Activated naive CD8-positive, alpha-beta T cell treated with anti-CD3 and anti-CD28 coated beads, Interleukin-2, amount 50 U/mL, for 24 hours (primary cell): ENCODE measurements at regions not wholly inside any gene's neighbourhood (a gene's known extent, or its start where the extent isn't known, plus 50 kb on each side); places are given as distances from the start of the nearest gene placed in this dataset.

Source experiments
- ATAC-seq: fragments of 150-1000 bp; cut with Tn5 transposase; one replicate; pipeline ENCODE4 v1.10.0; 2021
- DNase-seq: peaks from one replicate; pipeline ENCODE4 v3.0.0; 2021
- H3K27ac Mint-ChIP-seq: one replicate; pipeline ENCODE4 v1.8.0; 2021; ENCODE audit warnings: mild to moderate bottlenecking, mixed read lengths
- H3K27me3 Mint-ChIP-seq: one replicate; pipeline ENCODE4 v1.8.0; 2021; ENCODE audit warnings: mixed read lengths
- H3K36me3 Mint-ChIP-seq: one replicate; pipeline ENCODE4 v1.8.0; 2021; ENCODE audit warnings: low read depth, mixed read lengths
- H3K4me1 Mint-ChIP-seq: one replicate; pipeline ENCODE4 v1.8.0; 2021; ENCODE audit warnings: mixed read lengths
- H3K4me3 Mint-ChIP-seq: one replicate; pipeline ENCODE4 v1.8.0; 2021; ENCODE audit warnings: mild to moderate bottlenecking, moderate library complexity, mixed read lengths
- H3K9me3 Mint-ChIP-seq: one replicate; pipeline ENCODE4 v1.8.0; 2021; ENCODE audit warnings: mixed read lengths

DNA sequence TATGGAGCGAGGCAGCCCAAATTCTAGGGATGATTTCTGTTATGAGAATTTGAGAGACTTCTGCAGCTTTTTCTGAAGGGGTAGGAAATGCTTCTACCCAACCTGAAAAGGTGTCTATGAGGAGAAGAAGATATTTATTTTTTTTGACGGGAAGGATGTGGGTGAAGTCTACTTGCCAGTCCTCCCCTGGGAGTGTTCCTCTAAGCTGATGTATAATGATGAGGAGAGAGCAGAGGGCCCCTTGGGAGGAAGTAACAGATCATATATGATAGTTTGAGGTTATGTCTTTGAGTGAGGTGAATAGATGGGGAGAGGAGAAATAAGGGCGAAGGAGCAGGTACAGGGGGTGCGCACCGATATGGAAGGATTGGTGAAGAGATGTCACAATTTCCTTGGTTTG is 910.6 kb upstream of the SLITRK5 start:
- Mint-ChIP-seq H3K27me3 (no peaks in the 10 kb centered on the region), H3K4me3 (no peak overlapping the region), H3K9me3 (peaks cover 45% of the 10 kb centered on the region), H3K36me3 (no peaks in the 10 kb centered on the region), H3K27ac (no peak overlapping the region), H3K4me1 (no peaks in the 10 kb centered on the region)
- ATAC-seq (no peak), DNase-seq (no peak)

DNA sequence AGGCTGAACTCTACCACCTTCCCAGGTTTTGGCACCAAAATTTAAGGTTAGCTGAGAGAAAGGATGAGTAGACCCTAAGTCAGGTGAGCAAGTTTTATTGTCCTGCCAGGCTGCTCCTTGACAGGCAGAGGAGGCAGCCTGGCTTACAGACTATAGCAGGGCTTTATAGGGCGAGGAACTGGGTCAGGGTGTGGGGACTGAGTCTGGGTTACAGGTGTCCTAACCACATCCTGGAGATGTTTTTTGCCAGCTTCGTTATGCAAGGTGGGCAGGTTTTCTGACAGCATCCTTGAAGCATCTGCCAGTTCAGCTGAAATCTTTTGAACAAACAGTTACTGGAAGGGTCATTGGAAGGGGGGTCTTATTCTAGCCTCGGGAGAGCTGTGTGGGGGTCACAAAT is 905.7 kb upstream of the SLITRK5 start:
- Mint-ChIP-seq H3K27ac (no peak overlapping the region), H3K27me3 (no peaks in the 10 kb centered on the region), H3K9me3 (peaks cover 46% of the 10 kb centered on the region), H3K36me3 (no peaks in the 10 kb centered on the region), H3K4me1 (no peaks in the 10 kb centered on the region), H3K4me3 (no peak overlapping the region)
- DNase-seq (no peak), ATAC-seq (no peak)

DNA sequence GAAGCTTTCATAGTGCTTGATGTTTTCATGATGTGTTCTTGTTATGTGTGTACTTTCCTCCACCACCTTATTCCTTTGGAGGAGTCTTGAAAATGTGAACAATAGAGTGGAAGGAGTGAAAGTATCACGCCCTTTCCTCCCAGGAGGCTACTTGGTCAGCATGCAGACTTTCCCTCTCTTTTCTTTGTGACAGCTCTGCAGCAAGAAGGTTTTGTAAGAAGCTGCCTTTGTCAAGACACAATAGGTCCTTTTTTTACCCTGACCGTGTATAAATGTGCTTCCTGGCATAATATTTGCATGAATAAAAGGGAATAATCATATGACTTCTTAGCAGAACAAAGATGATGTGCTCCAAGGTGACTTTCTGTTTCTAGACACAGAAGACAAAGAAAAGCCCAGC is 882.6 kb upstream of the SLITRK5 start:
- H3K4me1 Mint-ChIP-seq, result no peaks in the 10 kb centered on the region
- no peaks in the 10 kb centered on the region for H3K27me3 Mint-ChIP-seq
- no peaks in the 10 kb centered on the region for H3K36me3 Mint-ChIP-seq
- no peak overlapping the region for H3K27ac Mint-ChIP-seq
- H3K4me3 Mint-ChIP-seq, result no peak overlapping the region
- ATAC-seq, result no peak
- H3K9me3 Mint-ChIP-seq, result peaks cover 14% of the 10 kb centered on the region
- no peak for DNase-seq

DNA sequence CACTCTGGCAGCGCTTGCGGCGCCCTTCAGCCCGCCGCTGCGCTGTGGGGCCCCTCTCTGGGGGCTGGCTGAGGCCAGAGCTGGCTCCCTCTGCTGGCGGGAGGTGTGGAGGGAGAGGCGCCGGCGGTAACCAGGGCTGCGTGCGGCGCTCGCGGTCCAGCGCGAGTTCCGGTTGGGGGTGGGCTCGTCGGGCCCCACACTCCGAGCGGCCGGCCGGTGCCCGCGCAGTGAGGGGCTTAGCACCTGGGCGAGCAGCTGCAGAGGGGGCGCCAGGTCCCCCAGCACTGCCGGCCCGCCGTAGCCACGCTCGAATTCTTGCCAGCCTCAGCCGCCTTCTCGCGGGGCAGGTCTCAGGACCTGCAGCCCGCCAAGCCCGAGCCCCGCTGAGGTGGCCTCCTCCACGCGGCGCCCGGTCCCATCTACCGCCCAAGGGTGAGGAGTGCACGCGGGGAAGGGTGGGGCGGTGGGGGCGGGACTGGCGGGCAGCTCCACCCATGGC is 879.0 kb upstream of the SLITRK5 start:
- peaks cover 14% of the 10 kb centered on the region for H3K9me3 Mint-ChIP-seq
- no peaks in the 10 kb centered on the region for H3K4me1 Mint-ChIP-seq
- no peak for ATAC-seq
- H3K27me3 Mint-ChIP-seq, result no peaks in the 10 kb centered on the region
- DNase-seq, result no peak
- no peak overlapping the region for H3K27ac Mint-ChIP-seq
- H3K4me3 Mint-ChIP-seq, result no peak overlapping the region
- H3K36me3 Mint-ChIP-seq, result no peaks in the 10 kb centered on the region

DNA sequence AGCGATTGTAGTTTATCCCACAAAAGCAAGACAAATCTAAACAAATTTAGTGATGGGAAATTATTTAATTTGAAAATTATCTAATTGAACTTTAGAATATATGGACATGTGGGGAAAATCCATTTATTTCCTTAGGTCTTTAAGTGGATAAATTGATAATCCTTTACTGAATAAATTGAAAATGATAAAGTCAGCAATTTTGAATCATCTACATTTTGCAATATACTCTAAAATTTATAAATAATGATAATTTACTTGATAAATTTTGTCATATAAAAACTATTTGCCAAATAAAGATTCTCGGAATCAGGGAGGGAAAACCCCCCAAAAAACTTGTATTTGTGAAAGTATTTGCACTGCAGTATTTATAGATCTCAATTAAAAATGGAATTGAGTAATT is 875.3 kb upstream of the SLITRK5 start:
- Mint-ChIP-seq H3K36me3 (no peaks in the 10 kb centered on the region), H3K9me3 (peaks cover 14% of the 10 kb centered on the region)

DNA sequence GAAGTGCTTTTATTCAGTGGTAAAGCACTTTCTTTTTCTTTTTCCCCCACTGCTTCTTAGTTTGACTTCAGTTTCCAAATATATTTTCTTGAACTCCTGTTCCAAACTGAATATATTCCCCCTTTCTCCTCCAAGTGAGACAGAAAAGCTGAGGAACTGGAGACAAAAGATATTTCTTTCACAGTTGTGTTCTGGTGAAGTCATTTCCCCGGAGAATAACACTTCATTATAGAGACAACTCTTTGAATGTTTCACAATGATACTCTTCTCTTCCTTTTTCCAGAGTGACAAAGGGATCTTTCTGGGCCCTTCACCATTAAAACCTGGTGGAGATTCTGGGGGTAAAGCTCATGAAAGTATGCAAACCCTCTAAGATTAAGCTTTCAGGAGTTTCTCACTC is 860.8 kb upstream of the SLITRK5 start:
- no peaks in the 10 kb centered on the region for H3K27me3 Mint-ChIP-seq
- ATAC-seq (no peak), DNase-seq (no peak)
- H3K36me3 Mint-ChIP-seq, result no peaks in the 10 kb centered on the region
- H3K9me3 Mint-ChIP-seq, result peaks cover 4% of the 10 kb centered on the region
- no peak overlapping the region for H3K27ac Mint-ChIP-seq
- no peak overlapping the region for H3K4me3 Mint-ChIP-seq
- no peaks in the 10 kb centered on the region for H3K4me1 Mint-ChIP-seq

More for the DNA sequence above, 875.3 kb upstream of the SLITRK5 start:
- no peak overlapping the region for H3K4me3 Mint-ChIP-seq
- no peaks in the 10 kb centered on the region for H3K27me3 Mint-ChIP-seq
- no peak for ATAC-seq
- no peaks in the 10 kb centered on the region for H3K4me1 Mint-ChIP-seq
- no peak overlapping the region for H3K27ac Mint-ChIP-seq
- DNase-seq, result no peak

DNA sequence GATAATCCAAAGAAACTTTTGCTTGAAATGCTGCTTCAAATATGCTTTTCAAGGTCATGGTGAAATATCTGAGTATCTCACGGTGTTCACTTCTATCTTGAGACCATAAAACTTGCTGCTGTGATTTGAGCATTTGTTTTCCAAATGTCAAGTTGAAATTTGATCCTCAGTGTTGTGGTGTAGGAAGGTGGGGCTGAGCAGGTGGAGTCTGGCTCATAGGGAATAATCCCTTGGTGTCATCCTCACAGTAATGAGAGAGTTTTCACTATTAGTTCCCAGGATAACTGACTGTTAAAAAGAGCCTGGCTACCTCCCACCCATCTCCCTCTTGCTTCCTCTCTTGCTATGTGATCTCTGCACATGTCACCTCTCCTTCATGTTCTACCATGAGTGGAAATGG is 858.0 kb upstream of the SLITRK5 start:
- Mint-ChIP-seq H3K9me3 (peaks cover 4% of the 10 kb centered on the region), H3K4me1 (no peaks in the 10 kb centered on the region), H3K27me3 (no peaks in the 10 kb centered on the region), H3K27ac (no peak overlapping the region), H3K36me3 (no peaks in the 10 kb centered on the region), H3K4me3 (no peak overlapping the region)
- DNase-seq, result no peak
- no peak for ATAC-seq

DNA sequence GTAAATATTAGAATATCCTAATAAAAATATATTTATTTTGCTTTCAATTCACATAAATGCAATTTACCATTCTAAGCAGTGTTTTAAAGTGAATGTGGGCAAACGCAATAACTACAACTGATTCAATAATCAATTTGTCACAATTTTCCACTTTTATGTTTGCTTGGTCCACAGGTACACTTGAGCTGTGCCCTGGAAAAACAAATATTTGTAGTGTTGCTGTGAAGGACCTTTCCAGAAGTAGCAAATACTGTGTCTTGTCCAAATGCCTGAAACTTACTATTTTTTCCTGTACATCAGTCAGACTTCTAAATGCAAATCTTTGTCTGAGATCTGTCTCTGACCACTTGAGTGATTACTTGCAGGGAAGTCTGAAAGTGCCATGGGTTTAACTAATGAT is 845.8 kb upstream of the SLITRK5 start:
- Mint-ChIP-seq H3K4me1 (no peaks in the 10 kb centered on the region), H3K36me3 (no peaks in the 10 kb centered on the region), H3K4me3 (no peak overlapping the region), H3K27me3 (no peaks in the 10 kb centered on the region), H3K9me3 (peaks cover 18% of the 10 kb centered on the region), H3K27ac (no peak overlapping the region)
- ATAC-seq, result no peak
- no peak for DNase-seq

DNA sequence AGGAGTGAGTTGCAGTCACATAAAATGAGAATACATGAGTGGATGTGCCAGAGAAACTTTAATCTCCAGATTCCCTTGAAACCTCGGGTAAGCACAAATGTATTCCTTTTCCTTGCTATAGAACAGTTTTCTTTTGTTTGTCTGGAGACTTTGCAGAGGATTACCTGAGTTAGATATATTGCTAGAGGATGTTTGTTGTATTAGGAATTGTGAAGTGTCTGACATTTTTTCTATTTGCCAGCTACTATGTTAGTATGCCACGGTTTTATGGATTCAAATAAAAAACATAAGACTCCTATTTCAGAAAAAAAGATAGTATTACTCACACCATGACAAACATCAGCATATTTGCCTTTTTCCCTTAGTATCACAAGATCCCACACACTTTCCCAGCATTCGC is 844.9 kb upstream of the SLITRK5 start:
- Mint-ChIP-seq H3K4me1 (no peaks in the 10 kb centered on the region), H3K9me3 (peaks cover 10% of the 10 kb centered on the region), H3K36me3 (no peaks in the 10 kb centered on the region), H3K27me3 (no peaks in the 10 kb centered on the region), H3K4me3 (no peak overlapping the region), H3K27ac (no peak overlapping the region)
- ATAC-seq (no peak), DNase-seq (no peak)

DNA sequence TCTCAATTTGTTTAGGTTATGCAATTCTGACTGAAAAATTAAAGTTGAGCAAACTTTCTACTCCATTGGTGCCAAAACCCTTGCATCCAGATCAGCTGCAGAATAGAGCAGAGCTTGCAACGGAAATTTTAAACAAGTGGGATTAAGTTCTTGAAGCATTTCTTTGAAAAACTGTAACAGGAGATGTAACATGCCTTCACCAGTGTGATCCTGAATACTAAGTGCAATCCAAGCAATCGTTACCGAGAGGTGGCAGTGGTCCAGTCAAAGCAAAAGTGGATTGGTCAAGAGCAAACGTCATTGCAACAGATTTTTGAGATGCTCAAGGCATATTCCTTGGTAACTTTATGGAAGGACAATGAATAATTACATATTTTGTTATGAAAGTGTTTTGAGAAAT is 841.1 kb upstream of the SLITRK5 start:
- H3K4me3 Mint-ChIP-seq, result no peak overlapping the region
- DNase-seq (no peak), ATAC-seq (no peak)
- no peaks in the 10 kb centered on the region for H3K27me3 Mint-ChIP-seq
- peaks cover 10% of the 10 kb centered on the region for H3K9me3 Mint-ChIP-seq
- H3K36me3 Mint-ChIP-seq, result no peaks in the 10 kb centered on the region
- no peak overlapping the region for H3K27ac Mint-ChIP-seq
- H3K4me1 Mint-ChIP-seq, result no peaks in the 10 kb centered on the region

DNA sequence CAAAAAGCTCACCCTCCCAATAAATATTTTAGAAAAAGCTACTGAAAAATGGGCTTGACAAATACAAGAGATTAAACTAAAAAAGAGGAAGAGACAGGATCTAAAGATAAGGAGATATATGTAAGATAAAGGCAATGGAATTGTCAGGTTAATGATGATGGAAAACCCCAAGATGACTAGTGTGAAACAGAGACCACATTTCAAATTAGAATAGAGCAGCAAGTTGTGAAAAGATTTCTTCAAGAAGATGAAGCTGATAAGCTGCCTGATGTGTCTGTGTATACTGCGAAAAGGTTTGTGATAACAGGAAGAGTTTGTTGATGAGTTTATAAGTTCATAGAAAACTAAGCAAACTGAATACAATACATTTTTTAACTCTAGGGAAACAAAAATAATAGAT is 840.1 kb upstream of the SLITRK5 start:
- no peaks in the 10 kb centered on the region for H3K4me1 Mint-ChIP-seq
- DNase-seq (no peak), ATAC-seq (no peak)
- no peaks in the 10 kb centered on the region for H3K36me3 Mint-ChIP-seq
- peaks cover 10% of the 10 kb centered on the region for H3K9me3 Mint-ChIP-seq
- H3K4me3 Mint-ChIP-seq, result no peak overlapping the region
- no peaks in the 10 kb centered on the region for H3K27me3 Mint-ChIP-seq
- no peak overlapping the region for H3K27ac Mint-ChIP-seq

DNA sequence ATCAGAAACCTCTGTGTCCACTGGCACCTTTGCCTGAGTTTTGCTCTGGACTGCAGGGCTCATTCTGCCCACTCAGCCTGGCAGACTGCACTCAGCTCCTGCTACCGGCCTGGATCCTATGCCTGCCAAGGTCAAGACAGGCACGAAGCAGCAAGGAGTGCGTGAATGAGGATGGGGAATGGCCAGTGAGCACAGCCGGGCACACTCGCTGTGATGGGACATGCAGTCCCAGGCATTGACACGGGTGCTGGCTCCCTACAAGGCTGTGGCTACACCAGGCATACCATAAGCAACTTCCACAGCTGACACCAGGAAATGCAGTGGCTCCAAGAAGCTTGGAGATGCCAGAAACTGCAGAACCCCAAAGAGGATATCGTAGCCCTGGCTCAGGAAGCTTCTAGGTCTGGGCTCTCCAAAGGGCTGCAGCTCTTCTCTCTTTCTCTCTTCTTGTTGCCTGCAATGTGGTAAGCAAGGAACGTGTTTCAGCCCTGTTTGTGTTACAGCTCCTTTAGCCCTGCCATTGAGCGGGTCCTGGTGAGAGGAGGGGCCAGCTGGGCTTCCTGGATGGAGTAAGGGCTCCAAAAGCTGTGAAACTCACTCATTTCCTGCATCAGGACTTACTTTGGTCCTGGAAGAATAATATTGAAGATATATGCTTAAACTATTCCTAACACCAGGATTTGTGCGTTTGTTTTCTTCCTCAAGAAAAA is 832.6 kb upstream of the SLITRK5 start:
- H3K4me1 Mint-ChIP-seq, result no peaks in the 10 kb centered on the region
- ATAC-seq, result no peak
- H3K36me3 Mint-ChIP-seq, result peaks cover 3% of the 10 kb centered on the region
- no peak overlapping the region for H3K4me3 Mint-ChIP-seq
- peaks cover 17% of the 10 kb centered on the region for H3K9me3 Mint-ChIP-seq
- H3K27me3 Mint-ChIP-seq, result no peaks in the 10 kb centered on the region
- H3K27ac Mint-ChIP-seq, result no peak overlapping the region
- DNase-seq, result no peak

DNA sequence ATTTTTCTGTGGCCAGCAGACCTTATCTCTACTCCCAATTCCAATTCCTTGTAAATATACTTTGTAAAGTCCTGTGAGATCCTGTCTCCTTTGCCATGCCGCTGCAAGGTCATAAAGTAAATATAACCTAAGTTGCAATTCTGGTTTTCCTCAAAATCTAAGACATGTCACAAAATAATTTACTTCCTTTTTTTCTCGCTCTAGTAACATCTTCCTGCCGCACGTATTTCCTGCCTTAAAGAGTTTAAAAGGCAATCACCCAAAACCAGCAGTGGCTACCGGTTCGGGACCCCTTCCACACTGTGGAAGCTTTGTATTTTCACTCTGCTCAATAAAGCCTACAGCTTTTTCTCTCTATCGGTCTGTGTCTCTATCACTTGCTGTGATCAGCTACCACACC is 832.0 kb upstream of the SLITRK5 start:
- H3K4me1 Mint-ChIP-seq, result no peaks in the 10 kb centered on the region

DNA sequence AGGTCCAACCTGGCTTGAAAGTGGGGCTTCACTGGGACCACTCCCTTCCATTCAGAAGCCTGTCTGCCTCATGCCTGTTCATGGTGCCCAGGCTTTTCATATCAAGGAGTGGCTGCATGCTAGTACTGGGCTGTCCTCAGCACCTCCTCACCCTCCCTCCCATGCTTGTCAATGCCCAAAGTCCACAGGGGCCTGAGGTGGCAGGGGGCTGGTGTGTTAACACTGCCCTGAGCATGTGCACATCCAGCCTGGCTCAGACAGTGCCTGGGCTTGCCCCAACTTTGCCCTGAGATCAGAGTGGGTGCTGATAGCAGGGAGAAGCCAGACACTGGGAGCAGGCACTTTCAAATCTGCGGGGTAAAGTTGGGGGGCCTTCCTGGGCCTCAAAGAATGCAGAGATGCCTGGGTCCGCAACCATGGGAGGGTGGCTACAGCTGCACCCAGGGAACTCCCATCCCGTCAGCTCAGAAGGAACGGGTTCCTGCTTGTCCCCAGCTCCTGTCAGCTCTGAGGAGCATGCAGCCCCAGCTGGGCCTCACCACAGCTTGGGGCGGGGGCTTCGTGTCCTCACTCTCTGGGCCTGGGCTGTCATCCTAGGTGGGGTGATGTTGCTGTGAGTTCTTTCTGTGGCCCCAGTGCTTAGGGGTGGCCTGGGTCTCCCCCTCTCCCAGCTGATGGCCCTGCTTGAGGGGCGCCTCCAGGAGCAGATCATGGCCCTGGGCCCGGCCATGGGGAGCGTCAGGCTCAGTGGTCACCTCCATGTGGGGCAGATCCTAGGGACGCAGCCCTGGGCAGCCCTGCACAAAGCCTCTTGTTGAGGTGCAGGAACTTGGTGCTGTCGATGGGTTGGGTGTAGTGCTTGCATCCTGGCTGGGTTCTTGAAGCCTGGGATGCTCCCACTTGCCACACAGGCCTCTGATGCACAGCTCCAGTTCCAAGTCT is 830.6 kb upstream of the SLITRK5 start:
- ATAC-seq, result no peak

More for the DNA sequence above, 832.0 kb upstream of the SLITRK5 start:
- Mint-ChIP-seq H3K4me3 (no peak overlapping the region), H3K36me3 (peaks cover 3% of the 10 kb centered on the region), H3K27me3 (no peaks in the 10 kb centered on the region), H3K9me3 (peaks cover 13% of the 10 kb centered on the region), H3K27ac (no peak overlapping the region)
- DNase-seq (no peak), ATAC-seq (no peak)

DNA sequence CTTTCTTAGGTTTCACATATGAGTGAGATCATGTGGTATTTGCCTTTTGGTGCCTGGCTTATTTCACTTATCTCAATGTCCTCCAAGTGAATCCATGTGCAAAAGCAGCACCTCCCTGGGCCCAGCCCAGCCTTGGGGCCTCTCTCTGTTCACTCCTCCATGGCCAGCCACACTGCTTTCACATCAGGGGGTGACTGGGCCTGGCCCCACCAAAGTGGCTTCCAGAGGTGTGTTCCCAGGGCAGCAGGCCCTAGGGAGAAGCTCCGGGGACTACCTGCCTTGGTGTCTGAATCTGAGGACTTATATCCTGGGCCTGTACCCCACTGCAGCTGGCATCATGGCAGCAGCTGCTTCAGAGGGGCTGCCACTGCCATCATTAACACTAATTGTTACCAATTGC is 829.9 kb upstream of the SLITRK5 start:
- Mint-ChIP-seq H3K4me3 (no peak overlapping the region), H3K4me1 (no peaks in the 10 kb centered on the region)
- no peak for DNase-seq

More for the DNA sequence above, 830.6 kb upstream of the SLITRK5 start:
- H3K4me1 Mint-ChIP-seq, result no peaks in the 10 kb centered on the region
- H3K36me3 Mint-ChIP-seq, result peaks cover 3% of the 10 kb centered on the region
- no peak overlapping the region for H3K4me3 Mint-ChIP-seq
- DNase-seq, result no peak
- H3K9me3 Mint-ChIP-seq, result peaks cover 13% of the 10 kb centered on the region
- no peak overlapping the region for H3K27ac Mint-ChIP-seq
- no peaks in the 10 kb centered on the region for H3K27me3 Mint-ChIP-seq

More for the DNA sequence above, 829.9 kb upstream of the SLITRK5 start:
- no peak overlapping the region for H3K27ac Mint-ChIP-seq
- peaks cover 3% of the 10 kb centered on the region for H3K36me3 Mint-ChIP-seq
- peaks cover 13% of the 10 kb centered on the region for H3K9me3 Mint-ChIP-seq
- H3K27me3 Mint-ChIP-seq, result no peaks in the 10 kb centered on the region
- no peak for ATAC-seq
